Parathyroid adenoma (tissue), 2 donors: ENCODE measurements at regions not wholly inside any gene's neighbourhood (a gene's known extent, or its start where the extent isn't known, plus 50 kb on each side); places are given as distances from the start of the nearest gene placed in this dataset.

Experiments
- H2AFZ ChIP-seq: fragments of 300-600 bp; sonication (generic); one replicate; pipeline ENCODE4 v1.7.0; 2017; ENCODE audit warnings: antibody characterized with exemption, mild to moderate bottlenecking
- H3K27ac ChIP-seq: fragments of 300-600 bp; sonication (generic); one replicate; pipeline ENCODE4 v1.7.0; 2017
- H3K27me3 ChIP-seq: fragments of 300-600 bp; sonication (generic); one replicate; pipeline ENCODE4 v1.7.0; 2017; ENCODE audit warnings: low read length; ENCODE audit not compliant: control insufficient read depth, insufficient read depth
- H3K36me3 ChIP-seq: fragments of 300-600 bp; sonication (generic); one replicate; pipeline ENCODE4 v1.7.0; 2017; ENCODE audit warnings: low read length; ENCODE audit not compliant: control insufficient read depth, insufficient read depth
- H3K4me1 ChIP-seq: fragments of 300-600 bp; sonication (generic); one replicate; pipeline ENCODE4 v1.7.0; 2017; ENCODE audit warnings: control low read depth
- H3K4me2 ChIP-seq: fragments of 300-600 bp; sonication (generic); one replicate; pipeline ENCODE4 v1.7.0; 2017; ENCODE audit warnings: low read length
- H3K4me3 ChIP-seq: fragments of 300-600 bp; sonication (generic); one replicate; pipeline ENCODE4 v1.7.0; 2017; ENCODE audit warnings: low read depth, low read length
- H3K79me2 ChIP-seq: fragments of 300-600 bp; sonication (generic); one replicate; pipeline ENCODE4 v1.7.0; 2017; ENCODE audit warnings: control low read depth
- H3K9ac ChIP-seq: fragments of 300-600 bp; sonication (generic); one replicate; pipeline ENCODE4 v1.7.0; 2017; ENCODE audit warnings: mild to moderate bottlenecking
- H3K9me3 ChIP-seq: fragments of 300-600 bp; sonication (generic); one replicate; pipeline ENCODE4 v1.7.0; 2017; ENCODE audit warnings: low read length; ENCODE audit not compliant: control insufficient read depth
- CTCF ChIP-seq: fragments of 300-600 bp; sonication (generic); IDR thresholded peaks from one replicate; pipeline ENCODE4 v1.7.0; 2017; ENCODE audit warnings: antibody characterized with exemption, mild to moderate bottlenecking
- donor health status: primary hyperparathyroidism.

- H3K9ac ChIP-seq, result no peak overlapping the region
- H3K4me2 ChIP-seq, result no peak overlapping the region
- no peak overlapping the region for H3K27ac ChIP-seq
- no peak overlapping the region for H3K4me3 ChIP-seq
- H3K4me1 ChIP-seq, result no peaks in the 10 kb centered on the region
- no peak overlapping the region for H2AFZ ChIP-seq
- no peak for TF ChIP-seq CTCF
- H3K9me3 ChIP-seq, result no peaks in the 10 kb centered on the region
- no peaks in the 10 kb centered on the region for H3K27me3 ChIP-seq
- H3K79me2 ChIP-seq, result no peaks in the 10 kb centered on the region
- H3K36me3 ChIP-seq, result no peaks in the 10 kb centered on the region
Observed at GRCh38 chrX:43083016-43083415, 305.1 kb upstream of the PPP1R2C start.

GRCh38 chrX:43087830-43088229 lies 309.9 kb upstream of the PPP1R2C start:
- Histone ChIP-seq H2AFZ (no peak overlapping the region), H3K4me3 (no peak overlapping the region), H3K27me3 (no peaks in the 10 kb centered on the region), H3K9me3 (no peaks in the 10 kb centered on the region), H3K36me3 (no peaks in the 10 kb centered on the region), H3K79me2 (no peaks in the 10 kb centered on the region), H3K27ac (no peak overlapping the region), H3K9ac (no peak overlapping the region), H3K4me1 (no peaks in the 10 kb centered on the region), H3K4me2 (no peak overlapping the region)
- no peak for TF ChIP-seq CTCF

- TF ChIP-seq CTCF, result no peak
- Histone ChIP-seq H3K4me1 (no peaks in the 10 kb centered on the region), H3K79me2 (no peaks in the 10 kb centered on the region), H3K27ac (no peak overlapping the region), H3K9me3 (no peaks in the 10 kb centered on the region), H3K27me3 (no peaks in the 10 kb centered on the region), H3K36me3 (no peaks in the 10 kb centered on the region), H2AFZ (no peak overlapping the region), H3K4me3 (no peak overlapping the region), H3K4me2 (no peak overlapping the region), H3K9ac (no peak overlapping the region)
Observed at GRCh38 chrX:43096830-43097229, 318.9 kb upstream of the PPP1R2C start.

- Histone ChIP-seq H3K4me1 (no peaks in the 10 kb centered on the region), H3K4me3 (no peak overlapping the region), H3K9ac (no peak overlapping the region), H3K79me2 (no peaks in the 10 kb centered on the region), H3K9me3 (no peaks in the 10 kb centered on the region), H3K27ac (no peak overlapping the region), H3K4me2 (no peak overlapping the region), H3K27me3 (no peaks in the 10 kb centered on the region), H2AFZ (no peak overlapping the region), H3K36me3 (no peaks in the 10 kb centered on the region)
- no peak for TF ChIP-seq CTCF
Observed at GRCh38 chrX:43106009-43106408, 328.0 kb upstream of the PPP1R2C start.

GRCh38 chrX:43108828-43109227 lies 330.9 kb upstream of the PPP1R2C start:
- Histone ChIP-seq H3K4me1 (no peaks in the 10 kb centered on the region), H3K9me3 (no peaks in the 10 kb centered on the region), H3K27me3 (no peaks in the 10 kb centered on the region), H2AFZ (no peak overlapping the region), H3K4me2 (no peak overlapping the region), H3K4me3 (no peak overlapping the region), H3K27ac (no peak overlapping the region), H3K36me3 (no peaks in the 10 kb centered on the region), H3K9ac (no peak overlapping the region), H3K79me2 (no peaks in the 10 kb centered on the region)
- no peak for TF ChIP-seq CTCF
